Activated gamma-delta T cell treated with anti-CD3 and anti-CD28 coated beads, Interleukin-2, amount 50 U/mL, for 16 hours (primary cell): ENCODE measurements at regions not wholly inside any gene's neighbourhood (a gene's known extent, or its start where the extent isn't known, plus 50 kb on each side); places are given as distances from the start of the nearest gene placed in this dataset.
"Not testable (repeated sequence)": the region's sequence is repeated elsewhere in the genome, so short reads cannot be mapped to it uniquely, and the experiment has no call there.

Experiments used
- DNase-seq: peaks from one replicate; pipeline ENCODE4 v3.0.0-alpha.2; 2020; ENCODE audit warnings: low read depth

GRCh38 chr5:109989994-109990722 lies 300.4 kb downstream of the MAN2A1 start:
- no peak for DNase-seq

- DNase-seq, result no peak
Measured at GRCh38 chr5:109990723-109991359, 301.1 kb downstream of the MAN2A1 start.

- DNase-seq, result no peak
Measured at GRCh38 chr5:109992264-109992915, 302.7 kb downstream of the MAN2A1 start.

GRCh38 chr5:109994135-109994534 lies 304.4 kb downstream of the MAN2A1 start:
- no peak for DNase-seq

- DNase-seq, result no peak
Measured at GRCh38 chr5:109996246-109996645, 306.5 kb downstream of the MAN2A1 start.

- DNase-seq, result no peak
Measured at GRCh38 chr5:109997161-109997560, 307.4 kb downstream of the MAN2A1 start.

GRCh38 chr5:109998208-109998607 lies 308.5 kb downstream of the MAN2A1 start:
- DNase-seq, result no peak

- no peak for DNase-seq
Measured at GRCh38 chr5:109998726-109999125, 309.0 kb downstream of the MAN2A1 start.

GRCh38 chr5:110001648-110002047 lies 311.9 kb downstream of the MAN2A1 start:
- no peak for DNase-seq

GRCh38 chr5:110002652-110003051 lies 312.9 kb downstream of the MAN2A1 start:
- no peak for DNase-seq

- not testable (repeated sequence) for DNase-seq
Measured at GRCh38 chr5:110005907-110006562, 316.3 kb downstream of the MAN2A1 start.

- DNase-seq, result no peak
Measured at GRCh38 chr5:110007101-110007500, 317.4 kb downstream of the MAN2A1 start.

GRCh38 chr5:110008131-110008530 lies 318.4 kb downstream of the MAN2A1 start:
- no peak for DNase-seq

GRCh38 chr5:110012145-110012544 lies 322.4 kb downstream of the MAN2A1 start:
- DNase-seq, result no peak

- DNase-seq, result no peak
Measured at GRCh38 chr5:110013017-110013416, 323.3 kb downstream of the MAN2A1 start.

- DNase-seq, result no peak
Measured at GRCh38 chr5:110017854-110018253, 328.1 kb downstream of the MAN2A1 start.

GRCh38 chr5:110018509-110018908 lies 328.8 kb downstream of the MAN2A1 start:
- no peak for DNase-seq

- no peak for DNase-seq
Measured at GRCh38 chr5:110019119-110019518, 329.4 kb downstream of the MAN2A1 start.

- DNase-seq, result no peak
Measured at GRCh38 chr5:110019780-110020179, 330.1 kb downstream of the MAN2A1 start.

GRCh38 chr5:110021251-110021650 lies 331.5 kb downstream of the MAN2A1 start:
- DNase-seq, result no peak

- DNase-seq, result no peak
Measured at GRCh38 chr5:110025160-110025559, 335.4 kb downstream of the MAN2A1 start.

- no peak for DNase-seq
Measured at GRCh38 chr5:110027527-110028322, 338.0 kb downstream of the MAN2A1 start.
